WTC11 (cell line): ENCODE measurements at regions not wholly inside any gene's neighbourhood (a gene's known extent, or its start where the extent isn't known, plus 50 kb on each side); places are given as distances from the start of the nearest gene placed in this dataset.

Source experiments
- ATAC-seq: fragments of 200-7000 bp; cut with Tn5 transposase; 2 replicates; pipeline ENCODE4 v1.10.0; 2021; ENCODE audit warnings: mild to moderate bottlenecking, moderate library complexity
- CTCF ChIA-PET: fragments of 300-600 bp; sonication (Branson Sonifier 250); formaldehyde crosslinking; loops from one replicate; lab custom pipeline; 2021; ENCODE audit warnings: antibody characterized with exemption; lab: Charles Lee
- POLR2A ChIA-PET: fragments of 350-600 bp; sonication (Branson Sonifier 250); formaldehyde crosslinking; loops from one replicate; lab custom pipeline; 2021; ENCODE audit warnings: antibody characterized with exemption; lab: Charles Lee
- DNase-seq: peaks from one replicate; pipeline ENCODE4 v3.0.0; 2021; ENCODE audit warnings: low spot score
- H3K27ac Mint-ChIP-seq: 2 replicates; pipeline ENCODE4 v1.8.0; 2021; ENCODE audit warnings: mixed read lengths
- H3K27me3 Mint-ChIP-seq: 2 replicates; pipeline ENCODE4 v1.8.0; 2021; ENCODE audit warnings: low read depth, mild to moderate bottlenecking, moderate library complexity, mixed read lengths
- H3K36me3 Mint-ChIP-seq: 2 replicates; pipeline ENCODE4 v1.8.0; 2021; ENCODE audit warnings: mixed read lengths
- H3K4me1 Mint-ChIP-seq: 2 replicates; pipeline ENCODE4 v1.8.0; 2022; ENCODE audit warnings: mixed read lengths
- H3K4me3 Mint-ChIP-seq: 2 replicates; pipeline ENCODE4 v1.8.0; 2021; ENCODE audit warnings: mild to moderate bottlenecking, moderate library complexity, mixed read lengths
- H3K9me3 Mint-ChIP-seq: 2 replicates; pipeline ENCODE4 v1.8.0; 2021; ENCODE audit warnings: mixed read lengths
- ATF1 ChIP-seq: sonication (generic); formaldehyde crosslinking; IDR thresholded peaks from 2 replicates; pipeline ENCODE4 v1.8.1; 2023; ENCODE audit warnings: mild to moderate bottlenecking, moderate library complexity, missing genetic modification reagents
- ATF2 ChIP-seq: sonication (generic); formaldehyde crosslinking; IDR thresholded peaks from 2 replicates; pipeline ENCODE4 v1.8.1; 2022; ENCODE audit warnings: low read depth, missing genetic modification reagents, borderline replicate concordance
- CTCF ChIP-seq: fragments of 200-600 bp; IDR thresholded peaks from 2 replicates; pipeline ENCODE4 v1.8.0; 2022; ENCODE audit warnings: antibody characterized with exemption
- ESRRA ChIP-seq: sonication (generic); formaldehyde crosslinking; IDR thresholded peaks from 2 replicates; pipeline ENCODE4 v1.8.1; 2022; ENCODE audit warnings: mild to moderate bottlenecking, missing genetic modification reagents, borderline replicate concordance
- ETV6 ChIP-seq: sonication (generic); formaldehyde crosslinking; IDR thresholded peaks from 2 replicates; pipeline ENCODE4 v1.8.1; 2022; ENCODE audit warnings: mild to moderate bottlenecking, missing genetic modification reagents
- GABPB1 ChIP-seq: sonication (generic); formaldehyde crosslinking; IDR thresholded peaks from 2 replicates; pipeline ENCODE4 v1.8.1; 2023; ENCODE audit warnings: mild to moderate bottlenecking, missing genetic modification reagents
- IRF2 ChIP-seq: sonication (generic); formaldehyde crosslinking; IDR thresholded peaks from 2 replicates; pipeline ENCODE4 v1.8.0; 2022; ENCODE audit warnings: low read depth, missing genetic modification reagents, borderline replicate concordance
- MXD4 ChIP-seq: fragments of 250-450 bp; sonication (Bioruptor Pico); IDR thresholded peaks from 2 replicates; pipeline ENCODE4 v1.8.0; 2021; ENCODE audit warnings: mild to moderate bottlenecking, moderate library complexity, borderline replicate concordance
- MYBL2 ChIP-seq: sonication (generic); formaldehyde crosslinking; IDR thresholded peaks from 2 replicates; pipeline ENCODE4 v1.8.1; 2023; ENCODE audit warnings: mild to moderate bottlenecking, moderate library complexity, missing genetic modification reagents
- NFE2L1 ChIP-seq: sonication (generic); formaldehyde crosslinking; IDR thresholded peaks from 2 replicates; pipeline ENCODE4 v1.8.1; 2023; ENCODE audit warnings: missing genetic modification reagents
- NR1H2 ChIP-seq: sonication (generic); formaldehyde crosslinking; IDR thresholded peaks from 2 replicates; pipeline ENCODE4 v1.9.0; 2021; ENCODE audit warnings: mild to moderate bottlenecking, moderate library complexity, missing genetic modification reagents
- PRDM15 ChIP-seq: sonication (generic); formaldehyde crosslinking; IDR thresholded peaks from 2 replicates; pipeline ENCODE4 v1.8.0; 2022; ENCODE audit warnings: missing genetic modification reagents
- RELA ChIP-seq: sonication (generic); formaldehyde crosslinking; IDR thresholded peaks from 2 replicates; pipeline ENCODE4 v1.8.1; 2022; ENCODE audit warnings: missing genetic modification reagents, mild to moderate bottlenecking, borderline replicate concordance
- TEAD1 ChIP-seq: sonication (generic); formaldehyde crosslinking; IDR thresholded peaks from 2 replicates; pipeline ENCODE4 v1.8.0; 2022; ENCODE audit warnings: mild to moderate bottlenecking, missing genetic modification reagents
- ZBTB43 ChIP-seq: sonication (generic); formaldehyde crosslinking; IDR thresholded peaks from 2 replicates; pipeline ENCODE4 v1.8.1; 2023; ENCODE audit warnings: mild to moderate bottlenecking, missing genetic modification reagents
- ZMAT4 ChIP-seq: fragments of 250-450 bp; sonication (Bioruptor Pico); IDR thresholded peaks from 2 replicates; pipeline ENCODE4 v1.9.0; 2021; ENCODE audit warnings: mild to moderate bottlenecking
- ZNF219 ChIP-seq: sonication (generic); formaldehyde crosslinking; IDR thresholded peaks from 2 replicates; pipeline ENCODE4 v1.8.0; 2023; ENCODE audit warnings: missing genetic modification reagents, mild to moderate bottlenecking, borderline replicate concordance

GRCh38 chr15:58286523-58286922, 145.3 kb upstream of the LIPC start:
- Mint-ChIP-seq H3K4me3 (no peak overlapping the region), H3K36me3 (no peaks in the 10 kb centered on the region), H3K27ac (no peak overlapping the region), H3K27me3 (no peaks in the 10 kb centered on the region), H3K4me1 (peaks cover 18% of the 10 kb centered on the region), H3K9me3 (peaks cover 6% of the 10 kb centered on the region; the same call in 1 of the 2 replicates)
- TF ChIP-seq NFE2L1 (CRISPR knock-in tag) (no peak), CTCF (no peak), ZMAT4 (CRISPR knock-in tag) (no peak), MXD4 (no peak), ZBTB43 (CRISPR knock-in tag) (no peak), MYBL2 (CRISPR knock-in tag) (no peak), NR1H2 (CRISPR knock-in tag) (no peak)
- DNase-seq (no peak), ATAC-seq (no peak)
- ChIA-PET CTCF (no interaction called here), POLR2A (no interaction called here)

- no peaks in the 10 kb centered on the region for H3K27me3 Mint-ChIP-seq
- ATAC-seq: no peak
- peaks cover 19% of the 10 kb centered on the region for H3K9me3 Mint-ChIP-seq
- no peak for TF ChIP-seq ETV6
- no peak for TF ChIP-seq IRF2 (CRISPR knock-in tag)
- no peak for TF ChIP-seq TEAD1 (CRISPR knock-in tag)
- TF ChIP-seq ESRRA (CRISPR knock-in tag): no peak
- TF ChIP-seq ATF1: no peak
- no peak for TF ChIP-seq ATF2 (CRISPR knock-in tag)
- no peak for TF ChIP-seq PRDM15 (CRISPR knock-in tag)
- no peak for TF ChIP-seq ZNF219 (CRISPR knock-in tag)
- no peak for TF ChIP-seq GABPB1
- no peak for TF ChIP-seq RELA
- no peak overlapping the region for H3K27ac Mint-ChIP-seq
- H3K4me1 Mint-ChIP-seq: peaks cover 15% of the 10 kb centered on the region
- no peak overlapping the region for H3K4me3 Mint-ChIP-seq
- ChIA-PET POLR2A (no interaction called here), CTCF (no interaction called here)
- peaks cover 7% of the 10 kb centered on the region for H3K36me3 Mint-ChIP-seq
- no peak for DNase-seq
These were observed 143.9 kb upstream of the LIPC start for GRCh38 chr15:58287891-58288290.
